ENCODE measurements at regions not wholly inside any gene's neighbourhood (a gene's known extent, or its start where the extent isn't known, plus 50 kb on each side); places are given as distances from the start of the nearest gene placed in this dataset.
"Not testable (repeated sequence)": the region's sequence is repeated elsewhere in the genome, so short reads cannot be mapped to it uniquely, and the experiment has no call there.

GRCh38 chr7:52249741-52250140 lies 785.7 kb upstream of the POM121L12 start:
- no peak for FAIRE-seq

GRCh38 chr7:52247518-52247917 lies 787.9 kb upstream of the POM121L12 start:
- no peak for FAIRE-seq

- no peak for FAIRE-seq
Measured at GRCh38 chr7:52243685-52244084, 791.7 kb upstream of the POM121L12 start.

- no peak for FAIRE-seq
Measured at GRCh38 chr7:52233248-52233647, 802.2 kb upstream of the POM121L12 start.

- FAIRE-seq = no peak
Measured at GRCh38 chr7:52211930-52212329, 823.5 kb upstream of the POM121L12 start.

GRCh38 chr7:52209614-52210013 lies 825.8 kb upstream of the POM121L12 start:
- no peak for FAIRE-seq

- FAIRE-seq = no peak
Measured at GRCh38 chr7:52197221-52197620, 838.2 kb upstream of the POM121L12 start.

GRCh38 chr7:52195664-52196063 lies 839.8 kb upstream of the POM121L12 start:
- no peak for FAIRE-seq

- FAIRE-seq = no peak
Measured at GRCh38 chr7:52189153-52189778, 846.2 kb upstream of the POM121L12 start.

- FAIRE-seq = no peak
Measured at GRCh38 chr7:52184006-52184703, 851.3 kb upstream of the POM121L12 start.

GRCh38 chr7:52179934-52180333 lies 855.5 kb upstream of the POM121L12 start:
- FAIRE-seq = no peak

- no peak for FAIRE-seq
Measured at GRCh38 chr7:52168085-52168484, 851.5 kb upstream of the COBL start.

GRCh38 chr7:52163311-52163710 lies 846.7 kb upstream of the COBL start:
- no peak for FAIRE-seq

GRCh38 chr7:52161483-52161882 lies 844.9 kb upstream of the COBL start:
- no peak for FAIRE-seq

- FAIRE-seq = not testable (repeated sequence)
Measured at GRCh38 chr7:52159421-52159820, 842.8 kb upstream of the COBL start.

GRCh38 chr7:52154382-52154781 lies 837.8 kb upstream of the COBL start:
- FAIRE-seq = no peak

GRCh38 chr7:52151559-52151958 lies 835.0 kb upstream of the COBL start:
- no peak for FAIRE-seq

GRCh38 chr7:52150952-52151351 lies 834.3 kb upstream of the COBL start:
- no peak for FAIRE-seq

- FAIRE-seq = no peak
Measured at GRCh38 chr7:52146871-52147634, 830.4 kb upstream of the COBL start.

- no peak for FAIRE-seq
Measured at GRCh38 chr7:52143219-52143618, 826.6 kb upstream of the COBL start.

GRCh38 chr7:52140851-52141250 lies 824.2 kb upstream of the COBL start:
- FAIRE-seq = no peak

GRCh38 chr7:52135403-52135802 lies 818.8 kb upstream of the COBL start:
- FAIRE-seq = no peak

- no peak for FAIRE-seq
Measured at GRCh38 chr7:52129278-52129677, 812.7 kb upstream of the COBL start.

GRCh38 chr7:52120912-52121311 lies 804.3 kb upstream of the COBL start:
- no peak for FAIRE-seq

Measured in A204.1 (cell line).